ENCODE measurements at regions not wholly inside any gene's neighbourhood (a gene's known extent, or its start where the extent isn't known, plus 50 kb on each side); places are given as distances from the start of the nearest gene placed in this dataset.
"Not testable (repeated sequence)": the region's sequence is repeated elsewhere in the genome, so short reads cannot be mapped to it uniquely, and the experiment has no call there.

- DNase-seq = not testable (repeated sequence)
Measured at GRCh38 chr7:137107802-137108201, 235.7 kb downstream of the PTN start.

- DNase-seq = not testable (repeated sequence)
Measured at GRCh38 chr7:137103526-137103925, 235.1 kb downstream of the CHRM2 start.

- DNase-seq = no peak
Measured at GRCh38 chr7:137097111-137097510, 228.7 kb downstream of the CHRM2 start.

- no peak for DNase-seq
Measured at GRCh38 chr7:137096607-137097006, 228.2 kb downstream of the CHRM2 start.

- no peak for DNase-seq
Measured at GRCh38 chr7:137093198-137093597, 224.7 kb downstream of the CHRM2 start.

GRCh38 chr7:137091396-137091795 is 222.9 kb downstream of the CHRM2 start:
- DNase-seq = no peak

GRCh38 chr7:137086896-137087295 is 218.4 kb downstream of the CHRM2 start:
- DNase-seq = no peak

- DNase-seq = no peak
Measured at GRCh38 chr7:137084607-137085380, 216.3 kb downstream of the CHRM2 start.

GRCh38 chr7:137082391-137082790 is 213.9 kb downstream of the CHRM2 start:
- no peak for DNase-seq

GRCh38 chr7:137081321-137082093 is 213.1 kb downstream of the CHRM2 start:
- peak; percentile 67 for DNase-seq

- no peak for DNase-seq
Measured at GRCh38 chr7:137080516-137081203, 212.2 kb downstream of the CHRM2 start.

- no peak for DNase-seq
Measured at GRCh38 chr7:137078781-137079180, 210.3 kb downstream of the CHRM2 start.

GRCh38 chr7:137074391-137075030 is 206.1 kb downstream of the CHRM2 start:
- no peak for DNase-seq

GRCh38 chr7:137073571-137074325 is 205.3 kb downstream of the CHRM2 start:
- no peak for DNase-seq
